ENCODE measurements at regions not wholly inside any gene's neighbourhood (a gene's known extent, or its start where the extent isn't known, plus 50 kb on each side); places are given as distances from the start of the nearest gene placed in this dataset.

GRCh38 chr2:165033402-165033801 is 78.1 kb upstream of the SLC38A11 start:
- DNase-seq (ENCODE audit: low read depth, low spot score): no peak

- DNase-seq (ENCODE audit: low read depth, low spot score): no peak
Measured at GRCh38 chr2:165032559-165032958, 77.2 kb upstream of the SLC38A11 start.

- DNase-seq (ENCODE audit: low read depth, low spot score): no peak
Measured at GRCh38 chr2:165024199-165024598, 68.9 kb upstream of the SLC38A11 start.

DNA sequence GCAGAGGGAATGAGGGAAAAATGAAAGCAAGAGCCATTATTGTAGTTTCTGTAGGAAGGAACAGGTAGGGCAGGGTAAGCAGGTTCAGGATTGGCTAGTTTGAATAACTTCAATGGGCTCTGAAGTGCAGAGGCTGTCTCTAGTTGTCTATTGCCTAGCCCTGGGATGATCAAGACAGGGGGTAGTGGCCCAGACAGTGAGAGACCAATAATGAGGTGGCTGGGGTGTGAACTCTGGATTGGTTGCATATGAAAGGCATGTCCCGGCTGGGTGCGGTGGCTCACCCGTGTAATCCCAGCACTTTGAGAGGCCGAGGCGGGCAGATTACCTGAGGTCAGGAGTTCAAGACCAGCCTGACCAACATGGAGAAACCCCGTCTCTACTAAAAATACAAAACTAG is 67.5 kb upstream of the SLC38A11 start:
- no peak for DNase-seq (ENCODE audit: low read depth, low spot score)

- no peak for DNase-seq (ENCODE audit: low read depth, low spot score)
Measured at GRCh38 chr2:165017966-165018596, 62.8 kb upstream of the SLC38A11 start.

DNA sequence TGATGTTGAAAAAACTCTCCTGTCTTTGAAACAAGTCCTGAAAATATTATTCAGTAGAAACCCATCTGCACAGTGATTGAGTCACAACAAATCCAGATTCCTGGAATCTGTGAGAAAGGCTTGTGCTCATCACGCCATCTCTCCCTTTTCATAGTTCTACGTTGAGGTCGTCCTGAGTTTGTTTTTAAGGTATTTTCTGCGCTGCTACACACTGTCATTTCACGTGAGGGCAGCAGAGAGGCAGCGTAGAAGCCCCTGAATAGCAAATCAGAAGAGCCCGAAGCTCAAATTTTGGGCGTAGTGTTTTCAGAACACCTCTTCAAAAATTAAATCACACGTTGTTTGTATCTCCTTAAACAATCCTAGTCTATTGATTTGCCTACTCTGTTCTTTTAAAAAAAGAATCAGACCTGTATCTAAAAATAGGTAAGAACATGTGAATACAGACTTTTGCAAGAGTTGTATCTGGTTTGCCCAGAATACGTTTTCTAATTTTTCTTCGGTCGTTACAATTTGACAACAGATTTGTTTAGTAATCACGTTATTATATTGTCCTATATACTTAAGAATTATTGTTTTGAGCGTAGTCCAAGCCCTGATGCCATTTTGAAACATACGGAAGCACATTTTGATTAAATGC is 61.6 kb upstream of the SLC38A11 start:
- DNase-seq (ENCODE audit: low read depth, low spot score): peak; percentile 24

- DNase-seq (ENCODE audit: low read depth, low spot score): no peak
Measured at GRCh38 chr2:165015052-165015642, 59.8 kb upstream of the SLC38A11 start.

DNA sequence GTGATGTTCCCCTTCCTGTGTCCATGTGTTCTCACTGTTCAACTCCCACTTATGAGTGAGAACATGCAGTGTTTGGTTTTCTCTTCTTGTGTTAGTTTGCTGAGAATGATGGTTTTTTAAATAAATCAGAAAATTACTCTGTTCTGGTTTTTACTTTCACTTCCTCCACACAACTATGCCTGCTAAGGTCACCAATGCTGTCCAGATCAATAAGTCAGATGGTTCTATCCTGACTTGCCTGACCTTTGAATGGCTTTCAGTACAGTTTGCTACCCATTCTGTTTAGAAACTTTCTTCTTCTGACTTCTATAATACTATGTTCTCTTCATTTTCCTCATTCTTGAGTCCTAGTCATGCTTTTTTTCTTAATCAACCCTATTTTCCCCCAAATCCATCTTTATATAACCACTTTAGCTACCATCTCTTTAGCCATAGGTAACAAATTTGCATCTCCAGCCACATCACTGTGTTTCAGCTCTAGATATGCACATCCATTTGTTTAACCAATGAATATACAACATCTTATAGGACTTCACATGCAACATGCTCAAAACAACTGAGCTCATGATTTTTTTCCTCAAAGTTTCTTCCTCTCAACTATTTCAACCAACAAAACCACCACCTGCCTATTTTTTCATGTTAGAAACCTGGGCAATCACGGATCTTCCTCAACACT is 58.8 kb upstream of the SLC38A11 start:
- no peak for DNase-seq (ENCODE audit: low read depth, low spot score)

GRCh38 chr2:165011199-165011598 is 55.9 kb upstream of the SLC38A11 start:
- no peak for DNase-seq (ENCODE audit: low read depth, low spot score)

- no peak for DNase-seq (ENCODE audit: low read depth, low spot score)
Measured at GRCh38 chr2:165010556-165010955, 55.2 kb upstream of the SLC38A11 start.

GRCh38 chr2:165009466-165009865 is 54.1 kb upstream of the SLC38A11 start:
- no peak for DNase-seq (ENCODE audit: low read depth, low spot score)

DNA sequence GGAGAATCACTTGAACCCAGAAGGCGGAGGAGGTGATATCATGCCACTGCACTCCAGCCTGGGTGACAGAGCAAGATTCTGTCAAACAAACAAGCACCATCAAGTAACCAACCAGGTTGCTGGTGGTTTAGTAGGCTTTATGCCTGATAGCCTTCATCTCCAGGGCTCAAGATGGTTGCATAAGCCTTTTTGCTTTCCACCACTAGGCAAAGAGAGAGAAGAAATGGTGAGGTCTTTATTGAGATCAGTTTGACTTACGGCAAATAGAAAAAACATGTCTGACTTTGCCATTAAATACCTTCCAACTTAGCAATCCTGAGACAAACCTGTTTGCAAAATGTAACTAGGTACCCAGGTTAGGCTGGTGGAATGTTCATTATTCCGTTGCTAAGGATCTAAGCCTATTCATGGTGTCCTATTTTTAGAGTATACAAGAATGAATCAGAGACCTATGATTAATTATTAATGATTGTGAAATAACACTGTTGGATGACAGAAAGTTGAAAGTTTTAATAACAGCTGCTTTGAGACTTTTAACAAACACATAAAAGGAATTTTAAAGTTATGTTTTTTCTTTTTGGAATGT is 53.5 kb upstream of the SLC38A11 start:
- no peak for DNase-seq (ENCODE audit: low read depth, low spot score)

DNA sequence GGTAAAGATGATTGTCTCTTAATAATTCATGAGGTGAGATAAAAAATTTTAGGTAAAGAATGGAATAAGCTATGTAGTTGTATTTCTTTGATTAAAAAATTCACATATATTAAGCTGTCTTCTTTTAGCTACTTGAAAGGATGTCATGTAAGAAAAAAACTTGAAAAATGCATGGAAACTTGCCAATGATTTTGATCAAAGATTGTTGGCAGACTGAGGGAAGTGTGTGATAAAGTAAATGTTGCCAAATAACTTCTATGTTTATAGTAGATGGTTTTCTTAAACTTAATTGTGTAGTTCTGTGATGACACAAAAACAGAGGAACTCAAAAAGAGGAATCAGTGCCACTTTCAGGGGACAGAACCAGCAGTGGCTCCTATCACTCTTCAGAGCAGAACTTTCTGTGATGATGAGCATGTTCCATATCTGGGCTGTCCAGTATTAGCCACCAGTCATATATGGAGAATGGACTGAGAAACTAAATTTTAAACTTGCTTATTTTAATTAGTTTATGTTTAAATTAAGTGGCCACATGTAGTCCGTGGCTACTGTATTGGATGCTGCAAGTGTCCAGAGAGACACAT is 51.9 kb upstream of the SLC38A11 start:
- DNase-seq (ENCODE audit: low read depth, low spot score): no peak

Data from brain pericyte (primary cell).